DMS53 treated with DMSO at 0.1 percent for 48 hours (cell line): ENCODE measurements at regions not wholly inside any gene's neighbourhood (a gene's known extent, or its start where the extent isn't known, plus 50 kb on each side); places are given as distances from the start of the nearest gene placed in this dataset.
"Not testable (repeated sequence)": the region's sequence is repeated elsewhere in the genome, so short reads cannot be mapped to it uniquely, and the experiment has no call there.

Experiments
- DNase-seq: peaks from one replicate; lab custom pipeline; 2025; ENCODE audit not compliant: unreplicated experiment; lab: John Stamatoyannopoulos, UW

DNA sequence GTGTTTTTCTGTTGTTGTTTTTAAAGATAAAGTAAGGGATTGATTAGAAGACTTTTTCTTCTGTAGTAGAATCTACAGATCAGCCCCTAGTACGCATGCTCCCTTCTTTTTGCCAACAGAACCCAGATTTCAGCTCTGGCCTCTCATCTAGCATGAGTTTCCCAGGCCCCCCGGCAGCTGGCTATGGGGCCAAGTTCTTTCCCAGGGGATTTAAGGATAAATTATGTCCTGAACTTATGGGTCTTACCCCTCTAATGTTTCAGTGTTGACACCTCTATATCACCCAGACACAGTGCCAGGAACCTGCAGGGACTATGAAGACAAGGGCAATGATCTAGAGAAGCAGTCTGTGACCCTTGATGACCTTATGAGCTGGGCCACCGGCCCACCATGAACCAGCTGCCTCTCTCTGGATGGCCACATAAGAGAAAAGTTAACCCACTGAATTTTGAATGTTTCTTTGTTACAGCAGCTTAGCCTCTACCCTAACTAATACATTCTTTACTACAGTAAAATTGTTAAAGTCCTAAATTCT, 150.5 kb downstream of the UNC5CL start:
- DNase-seq = no peak

DNA sequence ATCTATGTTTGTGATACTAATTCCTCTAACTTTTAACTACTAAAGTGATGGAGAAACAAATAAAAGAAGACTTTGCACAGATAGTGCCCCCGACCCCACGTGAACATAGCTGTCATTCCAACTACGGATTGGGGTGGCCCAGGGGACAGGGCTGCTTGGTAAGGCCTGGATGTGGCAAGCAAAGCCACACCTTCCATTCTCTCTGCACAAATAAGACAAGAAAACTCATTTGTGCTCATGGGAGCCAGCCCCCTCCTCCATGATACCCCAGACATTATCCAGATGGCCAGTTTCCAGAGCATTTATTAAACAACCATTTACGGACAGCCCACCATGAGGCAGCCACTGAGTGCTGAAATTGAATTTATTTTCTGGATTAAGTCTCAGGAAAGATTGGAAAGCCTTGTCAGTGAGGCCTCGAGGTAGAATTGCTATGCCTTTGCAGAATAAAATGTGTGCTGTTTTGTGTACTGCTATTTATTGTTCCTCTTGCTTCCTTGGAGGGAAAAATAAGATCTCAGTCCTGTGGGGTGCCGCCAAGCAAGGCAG, 151.2 kb downstream of the UNC5CL start:
- no peak for DNase-seq

DNA sequence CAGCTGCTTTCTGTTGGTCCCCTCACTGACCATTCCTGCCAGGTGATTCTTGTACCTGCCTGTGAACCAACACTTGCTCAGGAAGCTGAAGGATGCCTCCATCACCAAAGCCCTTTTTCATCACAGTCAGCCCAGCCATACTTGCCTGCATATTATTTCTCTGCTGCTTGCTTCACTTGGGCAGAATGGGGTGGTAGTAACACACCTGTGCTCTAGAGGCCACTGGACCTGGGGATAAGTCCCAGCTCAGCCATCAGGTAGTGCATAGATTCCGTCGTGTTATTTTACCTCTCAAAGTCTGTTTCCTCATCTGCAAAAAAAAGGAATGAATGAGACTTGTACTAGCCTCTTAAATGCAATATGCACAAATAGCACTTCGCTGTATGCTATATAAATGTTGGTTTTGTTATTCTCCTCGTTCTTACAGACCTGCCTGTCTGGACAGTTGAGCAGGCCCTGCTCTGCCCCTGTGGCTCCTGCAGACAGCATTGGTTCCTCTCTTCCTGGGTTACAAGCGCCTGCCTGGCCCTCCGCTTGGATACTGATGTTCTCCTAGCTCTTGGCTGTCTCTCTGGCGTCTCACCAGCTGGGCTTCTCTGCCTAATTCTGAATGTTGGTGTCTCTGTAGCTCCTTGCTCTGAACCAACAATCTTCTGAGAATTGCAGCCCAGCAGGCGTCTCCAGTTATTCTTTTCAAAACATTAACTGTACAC, 151.8 kb downstream of the UNC5CL start:
- no peak for DNase-seq

DNA sequence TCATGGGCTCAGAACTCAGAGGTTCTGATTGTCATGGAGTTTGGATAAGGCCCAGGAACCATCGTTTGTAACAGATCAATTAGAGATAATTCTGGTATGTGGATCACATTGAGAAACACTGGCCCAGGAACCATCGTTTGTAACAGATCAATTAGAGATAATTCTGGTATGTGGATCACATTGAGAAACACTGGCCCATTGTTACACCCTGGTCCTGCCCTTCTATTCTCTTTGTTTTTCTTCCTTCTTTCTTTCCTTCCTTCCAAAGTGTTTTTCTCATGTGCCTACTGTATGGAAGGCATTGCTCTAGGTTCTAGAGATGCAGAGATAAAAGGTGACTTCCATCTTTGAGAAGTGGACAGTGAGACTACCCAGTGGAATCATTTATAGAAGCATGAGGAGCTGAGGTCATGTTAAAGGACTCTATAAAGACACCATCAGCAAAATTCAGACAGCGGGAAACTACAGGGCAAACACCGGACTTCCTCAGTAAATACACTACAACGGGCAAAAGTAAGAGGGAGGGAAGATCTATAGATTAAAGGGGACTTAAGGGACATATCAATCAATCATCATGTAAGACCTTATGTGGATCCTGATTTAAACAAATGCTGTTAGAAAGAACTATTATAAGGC, 153.8 kb downstream of the UNC5CL start:
- no peak for DNase-seq

DNA sequence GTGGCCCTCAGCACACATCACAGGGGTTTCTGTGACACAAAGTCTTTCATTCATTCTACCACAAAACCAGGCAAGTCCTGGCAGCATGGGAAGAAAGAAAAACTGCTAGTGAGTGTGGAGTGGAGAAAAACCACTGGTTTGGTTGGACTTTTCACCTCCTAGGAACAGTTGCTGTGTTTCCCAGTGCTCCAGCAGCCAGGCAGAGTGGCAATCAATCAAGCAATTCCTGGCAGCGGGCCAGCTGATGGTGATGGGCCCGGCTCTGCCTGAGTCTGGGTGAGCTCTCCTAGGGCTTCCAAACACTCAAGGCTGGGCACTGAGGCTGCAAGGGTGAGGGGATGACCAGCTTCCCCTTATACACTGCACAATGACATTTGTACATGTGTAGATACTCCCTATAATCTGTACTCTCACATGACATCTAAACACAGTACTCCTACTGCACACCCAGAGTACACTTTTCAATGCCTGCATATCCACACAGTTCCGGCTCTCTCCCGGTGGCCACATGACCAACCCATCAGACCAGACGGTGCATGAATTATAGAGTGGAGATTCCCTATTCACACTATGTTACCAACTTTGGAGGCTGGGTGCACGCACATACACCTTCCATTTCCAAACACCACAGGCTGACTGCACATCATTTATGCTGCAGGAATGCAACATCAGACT, 156.6 kb downstream of the UNC5CL start:
- DNase-seq = no peak

DNA sequence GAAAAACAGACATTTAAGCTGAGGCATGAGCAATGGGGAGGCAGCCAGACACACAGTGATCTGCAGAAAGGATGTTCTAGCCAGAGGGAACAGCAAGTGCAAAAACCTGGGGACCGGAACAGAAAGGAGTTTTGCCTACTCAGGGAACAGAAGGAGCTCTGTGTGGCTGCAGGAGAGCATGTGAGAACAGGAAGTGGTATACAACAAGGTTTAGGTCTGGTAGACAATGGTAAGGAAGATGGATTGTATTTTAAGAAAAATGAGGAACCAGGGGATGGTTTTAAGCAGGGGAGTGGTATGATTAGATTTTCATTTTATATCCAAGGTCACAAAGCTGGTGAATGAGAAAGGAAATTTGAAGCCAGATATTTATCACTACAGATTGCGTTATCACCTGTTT, 157.5 kb downstream of the UNC5CL start:
- DNase-seq = no peak

DNA sequence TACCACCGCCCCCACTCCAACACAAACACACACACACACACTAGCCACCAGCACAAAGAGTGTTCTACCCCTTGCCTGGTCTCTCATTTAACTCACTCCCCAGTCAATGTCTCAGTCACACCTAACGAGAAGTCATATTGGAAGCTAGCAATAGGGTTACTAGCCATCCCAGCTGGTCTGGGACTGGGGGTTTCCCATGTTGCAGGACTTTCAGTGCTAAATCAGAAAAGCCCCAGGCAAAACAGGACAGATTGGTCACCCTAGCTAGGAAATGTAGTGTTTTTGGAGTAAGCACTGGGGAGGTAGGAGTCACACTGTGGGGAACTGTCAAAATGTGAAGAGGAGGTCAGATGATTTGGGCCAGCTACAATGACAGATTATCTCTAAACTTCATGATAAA, 158.1 kb downstream of the UNC5CL start:
- DNase-seq = no peak

DNA sequence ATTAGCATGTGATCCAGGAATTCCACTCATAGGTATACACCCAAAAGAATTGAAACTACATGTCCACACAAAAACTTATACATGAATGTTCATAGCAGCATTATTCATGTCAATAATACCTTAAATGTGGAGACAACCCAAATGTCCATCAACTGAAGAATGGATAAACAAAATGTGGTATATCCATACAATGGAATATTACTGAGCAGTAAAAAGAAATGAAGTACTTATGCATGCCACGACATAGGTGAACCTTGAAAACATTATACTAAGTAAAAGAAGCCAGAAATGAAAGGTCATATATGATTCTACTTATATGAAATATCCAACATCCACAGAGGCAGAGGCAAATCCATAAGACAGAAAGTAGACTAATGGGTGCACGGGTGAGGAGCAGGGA, 159.9 kb downstream of the UNC5CL start:
- DNase-seq = no peak

DNA sequence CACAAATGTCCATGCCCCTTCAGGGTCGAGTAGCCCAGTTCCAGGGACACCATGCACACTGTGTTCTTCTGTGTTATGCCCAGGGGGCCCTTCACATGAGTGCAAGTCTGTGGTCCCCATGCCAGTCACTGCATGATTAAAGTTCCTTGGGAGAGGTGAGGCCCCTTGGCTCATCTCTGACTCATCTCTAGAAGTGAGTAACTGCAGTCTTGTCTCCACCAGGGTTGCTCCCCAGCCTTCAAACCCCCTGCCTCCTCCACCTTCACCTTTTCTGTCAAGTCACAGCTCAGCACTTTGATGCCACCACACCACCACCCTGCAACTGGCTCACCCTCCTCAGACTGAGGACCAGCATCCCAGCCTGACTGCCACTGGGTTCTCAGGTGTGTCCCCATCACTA, 161.7 kb downstream of the UNC5CL start:
- no peak for DNase-seq

DNA sequence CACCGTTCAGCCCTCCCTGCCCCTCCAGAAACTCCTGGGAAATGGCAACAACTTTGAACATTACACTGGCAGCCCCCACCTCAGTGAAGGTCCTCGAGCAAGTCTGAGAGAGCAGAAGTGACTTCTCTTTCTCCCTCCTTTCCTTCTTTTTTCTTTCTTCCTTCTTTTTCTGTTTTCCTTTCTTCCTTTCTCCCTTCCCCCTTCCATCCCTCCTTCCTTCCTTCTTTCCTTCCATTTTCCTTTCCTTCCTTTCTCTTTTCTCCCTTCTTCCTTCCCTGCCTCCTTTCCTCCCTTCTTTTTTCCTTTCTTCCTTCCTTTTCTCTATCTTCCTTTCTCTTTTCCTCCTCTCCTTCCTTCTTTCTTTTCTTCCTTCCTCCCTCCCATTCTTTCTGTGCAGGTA, 162.7 kb downstream of the UNC5CL start:
- no peak for DNase-seq

DNA sequence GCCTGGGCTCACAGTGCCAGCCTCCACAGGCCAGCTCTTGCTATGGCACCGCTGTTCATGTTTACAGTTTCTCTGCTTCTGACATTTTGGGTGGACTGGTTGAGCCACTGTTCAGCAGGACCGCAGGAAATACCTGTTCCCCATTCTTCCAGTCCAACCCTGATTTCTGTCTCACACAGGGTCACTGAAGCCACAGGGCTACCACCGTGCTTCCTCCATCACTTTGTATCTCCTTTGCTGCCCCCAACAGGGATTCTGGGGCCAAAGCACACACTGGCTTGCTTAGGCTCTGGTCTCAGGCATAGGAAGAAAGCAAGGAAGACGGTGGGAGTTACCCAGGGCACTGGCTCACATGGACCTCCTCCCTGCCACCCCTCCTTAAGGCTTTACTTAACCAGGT, 164.5 kb downstream of the UNC5CL start:
- peak; percentile 2 for DNase-seq

DNA sequence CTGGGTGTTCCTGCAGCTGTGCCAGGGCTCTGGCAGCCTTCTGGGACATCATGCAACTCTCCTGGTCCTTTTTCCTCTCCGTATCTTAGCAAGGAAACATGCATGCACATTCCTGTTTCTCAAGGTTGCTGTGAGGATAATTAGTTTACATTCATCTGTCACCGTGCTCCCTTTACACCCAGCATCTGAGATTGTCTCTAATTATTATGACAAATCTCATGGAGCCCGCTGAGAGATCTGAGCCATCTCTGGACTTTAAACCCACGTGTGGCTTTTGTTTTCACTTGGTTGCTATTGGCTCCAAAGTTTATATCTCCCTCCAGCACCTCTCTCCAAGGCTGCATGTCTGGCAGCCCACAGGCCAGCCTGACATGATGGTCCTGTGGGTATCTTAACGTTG, 167.6 kb downstream of the UNC5CL start:
- DNase-seq = no peak

DNA sequence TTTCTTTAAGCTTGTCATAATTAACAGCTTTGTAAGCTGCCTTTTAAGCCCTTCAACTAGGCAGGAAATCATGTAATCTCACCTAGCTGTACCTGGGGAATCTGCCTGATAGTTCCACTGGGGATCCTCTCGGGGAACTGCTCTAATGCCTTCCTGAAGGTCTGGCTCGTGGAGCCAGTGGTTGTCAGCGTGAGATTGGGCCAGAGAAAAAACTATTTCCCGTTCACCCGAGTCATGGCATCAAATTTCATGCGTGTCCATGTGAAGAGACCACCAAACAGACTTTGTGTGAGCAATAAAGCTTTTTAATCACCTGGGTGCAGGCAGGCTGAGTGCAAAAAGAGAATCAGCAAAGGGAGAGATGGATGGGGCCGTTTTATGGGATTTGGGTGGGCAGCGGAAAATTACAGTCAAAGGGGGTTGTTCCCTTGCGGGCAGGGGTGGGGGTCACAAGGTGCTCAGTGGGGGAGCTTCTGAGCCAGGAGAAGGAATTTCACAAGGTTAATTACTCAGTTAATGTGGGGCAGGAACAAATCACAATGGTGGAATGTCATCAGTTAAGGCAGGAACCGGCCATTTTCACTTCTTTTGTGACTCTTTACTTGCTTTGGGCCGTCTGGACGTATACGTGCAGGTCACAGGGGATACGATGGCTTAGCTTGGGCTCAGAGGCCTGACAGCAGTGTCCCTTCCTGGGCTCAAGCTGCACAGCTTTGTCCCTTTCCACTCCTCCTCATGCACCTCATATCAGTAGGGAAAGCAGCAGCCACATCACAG, 170.7 kb downstream of the UNC5CL start:
- not testable (repeated sequence) for DNase-seq

DNA sequence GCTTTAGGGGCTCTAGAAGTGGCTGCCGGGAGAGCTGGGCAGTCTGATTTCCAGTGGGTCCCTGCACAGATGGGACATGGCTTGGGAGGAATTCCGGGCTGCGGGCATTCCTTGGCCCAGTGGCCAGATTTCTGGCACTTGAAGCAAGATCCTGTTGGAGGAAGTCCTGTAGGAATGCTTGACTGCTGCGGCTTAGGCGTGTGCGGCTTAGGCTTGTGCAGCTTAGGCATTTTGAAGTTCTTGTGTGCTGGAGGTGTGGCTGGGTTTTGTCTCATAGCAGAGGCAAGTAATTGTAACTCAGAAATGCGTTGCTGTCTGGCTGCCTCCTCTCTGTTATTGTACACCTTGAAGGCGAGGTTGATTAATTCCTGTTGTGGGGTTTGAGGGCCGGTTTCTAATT, 171.5 kb downstream of the UNC5CL start:
- DNase-seq = not testable (repeated sequence)

DNA sequence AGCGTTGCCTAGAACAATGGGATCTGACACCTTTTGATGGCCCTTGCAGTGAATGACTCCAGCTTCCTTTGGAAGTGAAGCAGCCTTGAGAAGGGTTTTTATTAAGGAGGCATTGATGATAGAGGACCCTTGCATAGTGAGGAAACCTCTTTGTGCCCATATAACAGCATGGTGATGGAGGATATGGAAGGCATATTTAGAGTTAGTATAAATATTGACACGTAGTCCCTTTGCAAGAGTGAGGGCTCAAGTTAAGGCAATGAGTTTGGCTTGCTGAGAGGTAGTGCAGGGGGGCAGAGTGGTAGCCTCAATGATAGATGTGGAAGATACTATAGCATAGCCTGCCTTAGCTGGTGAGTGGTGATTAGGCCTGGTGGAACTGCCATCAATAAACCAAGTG, 173.8 kb downstream of the UNC5CL start:
- not testable (repeated sequence) for DNase-seq

DNA sequence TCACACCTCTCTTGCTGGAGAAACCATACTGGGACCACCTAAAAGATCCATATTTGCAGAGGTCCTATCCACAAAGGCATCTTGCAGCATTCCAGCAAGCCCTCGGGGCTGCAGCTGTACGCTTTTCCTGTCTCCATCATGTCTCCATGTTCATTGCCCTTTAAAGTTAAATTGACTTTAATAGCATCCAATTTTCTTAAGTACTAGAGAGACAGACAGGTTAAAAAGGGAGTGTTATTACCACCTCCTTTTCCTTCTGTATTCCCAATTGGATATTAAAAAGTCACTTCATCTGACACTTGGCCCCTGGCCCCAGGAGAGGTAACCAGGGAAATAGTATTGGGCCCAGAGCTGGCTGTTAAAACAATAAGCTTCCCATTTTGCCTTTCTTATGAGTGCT, 178.6 kb downstream of the UNC5CL start:
- no peak for DNase-seq

DNA sequence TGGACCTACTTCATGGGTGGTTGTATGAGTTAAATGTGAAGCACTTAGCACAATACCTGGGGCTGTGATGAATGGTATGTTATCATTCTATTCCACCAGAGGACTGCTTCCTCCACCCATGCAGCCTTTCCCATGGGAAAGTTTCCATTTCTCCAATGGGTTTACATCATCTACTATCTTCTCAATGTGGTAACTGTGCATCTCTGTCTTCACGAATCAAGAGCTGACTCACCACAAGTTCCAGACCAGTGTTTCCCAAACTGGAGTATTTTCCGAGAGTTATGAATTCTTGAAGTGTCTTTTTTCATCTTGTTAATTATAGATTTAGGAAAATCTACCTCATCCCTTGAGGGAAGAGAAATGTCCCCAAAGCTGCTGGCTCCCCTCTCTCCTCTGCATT, 182.8 kb downstream of the UNC5CL start:
- DNase-seq = no peak

DNA sequence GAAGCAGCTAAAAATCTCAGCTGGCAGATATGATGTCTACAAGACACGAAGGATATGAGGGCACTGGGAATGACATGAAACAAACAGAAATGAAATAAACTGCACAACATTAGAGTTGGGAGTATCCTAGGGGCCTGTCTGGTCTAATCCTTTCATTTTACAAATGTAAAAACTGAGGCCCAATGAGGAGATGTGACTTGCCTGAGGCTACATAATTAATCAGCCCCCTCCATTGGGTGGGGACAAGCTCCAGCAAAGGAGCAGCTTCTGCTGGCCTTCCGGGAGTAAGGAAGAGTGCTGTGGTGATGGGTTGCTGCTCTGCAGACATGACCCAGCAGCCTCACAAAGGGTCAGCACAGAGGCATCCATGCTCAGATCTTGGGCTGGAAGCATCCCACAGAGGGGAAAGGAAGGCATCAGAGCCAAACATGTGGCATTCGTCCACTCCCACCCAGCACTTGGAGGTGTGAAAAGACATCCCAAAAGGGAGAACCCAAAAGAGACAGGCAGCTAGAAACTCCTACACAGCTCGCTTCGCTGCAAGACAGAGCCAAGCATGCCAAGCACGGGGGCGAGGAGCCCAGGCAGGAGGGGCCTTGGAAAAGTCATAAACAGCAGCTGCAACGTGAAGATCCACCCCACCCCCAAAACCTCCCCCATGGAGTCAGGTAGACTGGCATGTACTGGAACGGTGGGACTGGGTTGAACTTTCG, 183.7 kb downstream of the UNC5CL start:
- no peak for DNase-seq

DNA sequence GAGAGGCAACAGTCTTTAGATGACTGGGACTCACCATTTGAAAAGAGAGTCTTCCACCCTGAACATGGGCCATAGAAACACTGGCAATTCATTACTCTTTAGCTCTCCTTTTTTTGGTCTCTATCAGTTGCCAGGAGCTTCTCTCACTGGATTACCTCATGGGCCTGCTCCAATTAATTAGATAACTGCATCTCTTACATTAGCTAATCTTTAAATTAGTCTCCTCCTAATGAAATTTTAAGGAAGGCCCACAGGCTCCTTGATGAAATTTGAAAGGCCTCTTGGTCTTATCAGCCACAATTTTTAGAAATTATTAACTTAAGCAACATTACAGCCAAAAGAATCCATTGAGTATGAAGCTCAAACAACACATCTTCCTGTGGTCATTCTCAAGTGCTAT, 184.4 kb downstream of the UNC5CL start:
- no peak for DNase-seq

DNA sequence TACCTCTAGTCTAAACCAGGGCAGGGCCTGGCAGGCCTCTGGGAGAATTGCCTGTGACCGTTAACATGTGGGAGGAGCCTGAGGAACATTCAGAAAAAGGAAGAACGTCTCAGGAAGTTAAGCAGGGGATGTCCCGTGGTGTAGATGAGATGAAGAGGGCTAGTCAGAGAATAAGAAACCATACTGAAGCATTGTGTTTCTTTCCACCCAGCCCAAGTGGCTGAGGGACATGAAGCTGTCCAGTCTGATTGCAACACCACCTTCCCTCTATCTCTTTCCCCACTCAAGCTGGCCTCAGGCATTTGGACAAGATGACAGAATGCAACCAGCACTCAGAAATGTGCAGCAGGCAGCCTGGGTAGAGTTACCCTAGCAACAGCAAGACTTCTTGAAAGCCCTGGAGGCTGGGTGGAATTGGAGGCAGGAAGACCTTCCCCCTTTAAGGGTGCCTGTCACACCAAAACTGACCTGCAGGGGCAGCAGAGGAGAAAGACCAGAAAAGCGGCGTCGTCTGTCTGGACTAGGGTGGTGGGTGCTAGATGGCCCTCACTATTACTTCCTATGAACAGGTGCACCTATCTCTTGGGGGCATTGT, 186.1 kb downstream of the UNC5CL start:
- no peak for DNase-seq
